CD14-positive monocyte (primary cell): ENCODE measurements at regions not wholly inside any gene's neighbourhood (a gene's known extent, or its start where the extent isn't known, plus 50 kb on each side); places are given as distances from the start of the nearest gene placed in this dataset.

Experiments used
- DNase-seq, 3 donors: peaks; one replicate each; pipeline ENCODE4 v3.0.0-alpha.2; 2011 to 2022
- H2AFZ ChIP-seq: 2 replicates; pipeline ENCODE4 v1.6.0; 2012; ENCODE audit warnings: mild to moderate bottlenecking, low read depth, low read length, inconsistent platforms; ENCODE audit not compliant: insufficient read depth, poor library complexity, severe bottlenecking
- H3K27ac ChIP-seq, 2 donors: 1 replicate in 1 of 2; 2 replicates in 1 of 2; pipeline ENCODE4 v1.5.1; 2012 to 2013; ENCODE audit warnings: low read length in 2 of 2, control low read depth in 1 of 2, inconsistent platforms in 1 of 2, low read depth in 1 of 2, mild to moderate bottlenecking in 1 of 2
- H3K27me3 ChIP-seq, 2 donors: one replicate each; pipeline versions ENCODE4 v1.6.0 to v1.6.1; 2011 to 2013; ENCODE audit warnings: low read length in 2 of 2; ENCODE audit not compliant: control insufficient read depth in 2 of 2, insufficient read depth in 2 of 2
- H3K36me3 ChIP-seq, 2 donors: replicated peaks in 1 of 2; 1 replicate in 1 of 2; 2 replicates in 1 of 2; pipeline versions ENCODE4 v1.5.1 to v1.6.1; 2012 to 2013; ENCODE audit warnings: low read length in 2 of 2, control low read depth in 1 of 2, inconsistent platforms in 1 of 2, mild to moderate bottlenecking in 1 of 2; ENCODE audit not compliant: insufficient read depth in 2 of 2, control insufficient read depth in 1 of 2
- H3K4me1 ChIP-seq, 2 donors: 1 replicate in 1 of 2; 2 replicates in 1 of 2; pipeline versions ENCODE4 v1.5.1 to v1.6.1; 2012 to 2013; ENCODE audit warnings: low read length in 2 of 2, control low read depth in 1 of 2, inconsistent platforms in 1 of 2, mild to moderate bottlenecking in 1 of 2, moderate library complexity in 1 of 2; ENCODE audit not compliant: insufficient read depth in 2 of 2, control insufficient read depth in 1 of 2
- H3K4me2 ChIP-seq: replicated peaks from 2 replicates; pipeline ENCODE3; 2012; ENCODE audit warnings: low read length, moderate library complexity, mild to moderate bottlenecking; ENCODE audit not compliant: poor library complexity, severe bottlenecking; ENCODE audit errors: extremely low read depth
- H3K4me3 ChIP-seq, 3 experiments: fragments of 200-600 bp in 1 of 3; sonication (generic) in 1 of 3; replicated peaks in 1 of 3; 1 replicate in 2 of 3; 2 replicates in 1 of 3; pipeline ENCODE4 v1.5.1; 2011 to 2013; ENCODE audit warnings: low read length in 3 of 3, mild to moderate bottlenecking in 3 of 3, control low read depth in 2 of 3, low read depth in 2 of 3, inconsistent platforms in 1 of 3, moderate library complexity in 1 of 3
- H3K79me2 ChIP-seq: 2 replicates; pipeline ENCODE4 v1.6.0; 2012; ENCODE audit warnings: mild to moderate bottlenecking, control low read depth, inconsistent platforms, low read length, moderate library complexity; ENCODE audit not compliant: insufficient read depth
- H3K9ac ChIP-seq: 2 replicates; pipeline ENCODE4 v1.6.0; 2017; ENCODE audit warnings: low read length, mild to moderate bottlenecking; ENCODE audit not compliant: insufficient read depth, poor library complexity, severe bottlenecking
- H3K9me3 ChIP-seq, 2 donors: replicated peaks in 1 of 2; 1 replicate in 1 of 2; 2 replicates in 1 of 2; pipeline versions ENCODE4 v1.5.1 to v1.6.1; 2012 to 2013; ENCODE audit warnings: low read length in 2 of 2, control low read depth in 1 of 2; ENCODE audit not compliant: control insufficient read depth in 1 of 2, insufficient read depth in 1 of 2
- H4K20me1 ChIP-seq: 2 replicates; pipeline ENCODE4 v1.6.0; 2012; ENCODE audit warnings: mild to moderate bottlenecking, low read length, control low read depth, moderate library complexity; ENCODE audit not compliant: insufficient read depth
- H3K27ac Mint-ChIP-seq, 7 donors: one replicate each; pipeline ENCODE4 v1.8.0; 2020; ENCODE audit warnings: mild to moderate bottlenecking in 7 of 7, mixed read lengths in 7 of 7, moderate library complexity in 6 of 7, inconsistent platforms in 2 of 7
- H3K27me3 Mint-ChIP-seq, 3 donors: one replicate each; pipeline ENCODE4 v1.8.0; 2021 to 2022; ENCODE audit warnings: low read depth in 3 of 3, mild to moderate bottlenecking in 3 of 3, mixed read lengths in 3 of 3, moderate library complexity in 3 of 3, inconsistent platforms in 1 of 3
- H3K36me3 Mint-ChIP-seq, 2 donors: one replicate each; pipeline ENCODE4 v1.8.0; 2020; ENCODE audit warnings: mixed read lengths in 2 of 2, inconsistent platforms in 1 of 2, mild to moderate bottlenecking in 1 of 2
- H3K4me1 Mint-ChIP-seq: one replicate; pipeline ENCODE4 v1.8.0; 2020; ENCODE audit warnings: mild to moderate bottlenecking, mixed read lengths
- H3K4me3 Mint-ChIP-seq, 2 donors: one replicate each; pipeline ENCODE4 v1.8.0; 2020; ENCODE audit warnings: mild to moderate bottlenecking in 2 of 2, mixed read lengths in 2 of 2, moderate library complexity in 1 of 2
- H3K9me3 Mint-ChIP-seq, 7 donors: one replicate each; pipeline ENCODE4 v1.8.0; 2020 to 2022; ENCODE audit warnings: mixed read lengths in 7 of 7, mild to moderate bottlenecking in 6 of 7, moderate library complexity in 6 of 7, inconsistent platforms in 2 of 7
- WGBS: methylation state at CpG from one replicate; pipeline ENCODE4 v1.1.5; 2013; ENCODE audit warnings: missing lambda C conversion rate; ENCODE audit not compliant: insufficient coverage; 5-methylcytosine and 5-hydroxymethylcytosine counted together
- intact Hi-C, 2 donors: fragments of 100-400 bp; cut with micrococcal nuclease; formaldehyde crosslinking; loops; one replicate each; pipeline versions ENCODE4 v1.15.0 to v1.15.1; 2023
- TF ChIP-seq, protein P1 (sequence below): fragments of 200-600 bp; IDR thresholded peaks from one replicate; pipeline ENCODE4 v1.8.0; 2022; ENCODE audit warnings: antibody characterized with exemption, mild to moderate bottlenecking

DNA sequence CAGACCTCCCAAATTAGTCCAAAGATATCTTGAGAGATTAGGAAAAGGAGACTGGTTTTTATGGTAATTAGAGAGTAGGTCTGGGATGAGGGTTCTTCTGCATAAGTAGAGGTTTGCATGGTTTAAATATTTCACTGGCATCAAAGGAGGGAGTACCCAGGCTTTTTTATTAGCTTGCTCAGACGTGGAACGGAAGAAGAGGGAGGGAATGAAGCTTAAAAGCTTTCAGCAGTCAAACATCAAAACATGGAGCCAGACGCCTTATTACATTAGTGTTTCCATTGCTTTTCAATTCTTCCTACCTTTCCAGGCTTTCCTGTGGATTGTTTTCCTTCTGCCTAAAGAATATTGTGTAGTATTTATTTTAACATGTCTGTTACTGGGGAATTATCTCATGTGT is 342.1 kb upstream of the SOX2 start:
- Mint-ChIP-seq H3K36me3 (no peaks in the 10 kb centered on the region), H3K4me3 (no peak overlapping the region), H3K4me1 (no peaks in the 10 kb centered on the region), H3K27me3 (peaks cover 0 to 3% (median 0%) of the 10 kb centered on the region in 3 donors), H3K9me3 (no peaks in the 10 kb centered on the region), H3K27ac (no peak overlapping the region)
- Histone ChIP-seq H3K9ac (no peak overlapping the region), H3K4me2 (no peak overlapping the region), H3K79me2 (no peaks in the 10 kb centered on the region), H4K20me1 (no peaks in the 10 kb centered on the region), H3K4me3 (no peak overlapping the region), H3K27me3 (no peaks in the 10 kb centered on the region), H3K4me1 (no peaks in the 10 kb centered on the region), H3K36me3 (no peaks in the 10 kb centered on the region), H3K9me3 (no peaks in the 10 kb centered on the region), H3K27ac (no peak overlapping the region), H2AFZ (no peak overlapping the region)
- DNase-seq = no peak
- TF ChIP-seq, protein P1, sequence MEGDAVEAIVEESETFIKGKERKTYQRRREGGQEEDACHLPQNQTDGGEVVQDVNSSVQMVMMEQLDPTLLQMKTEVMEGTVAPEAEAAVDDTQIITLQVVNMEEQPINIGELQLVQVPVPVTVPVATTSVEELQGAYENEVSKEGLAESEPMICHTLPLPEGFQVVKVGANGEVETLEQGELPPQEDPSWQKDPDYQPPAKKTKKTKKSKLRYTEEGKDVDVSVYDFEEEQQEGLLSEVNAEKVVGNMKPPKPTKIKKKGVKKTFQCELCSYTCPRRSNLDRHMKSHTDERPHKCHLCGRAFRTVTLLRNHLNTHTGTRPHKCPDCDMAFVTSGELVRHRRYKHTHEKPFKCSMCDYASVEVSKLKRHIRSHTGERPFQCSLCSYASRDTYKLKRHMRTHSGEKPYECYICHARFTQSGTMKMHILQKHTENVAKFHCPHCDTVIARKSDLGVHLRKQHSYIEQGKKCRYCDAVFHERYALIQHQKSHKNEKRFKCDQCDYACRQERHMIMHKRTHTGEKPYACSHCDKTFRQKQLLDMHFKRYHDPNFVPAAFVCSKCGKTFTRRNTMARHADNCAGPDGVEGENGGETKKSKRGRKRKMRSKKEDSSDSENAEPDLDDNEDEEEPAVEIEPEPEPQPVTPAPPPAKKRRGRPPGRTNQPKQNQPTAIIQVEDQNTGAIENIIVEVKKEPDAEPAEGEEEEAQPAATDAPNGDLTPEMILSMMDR = no peak
- no CpG with 5 or more reads among the region's 3 CpGs for WGBS
- intact Hi-C loops = no loop called here

DNA sequence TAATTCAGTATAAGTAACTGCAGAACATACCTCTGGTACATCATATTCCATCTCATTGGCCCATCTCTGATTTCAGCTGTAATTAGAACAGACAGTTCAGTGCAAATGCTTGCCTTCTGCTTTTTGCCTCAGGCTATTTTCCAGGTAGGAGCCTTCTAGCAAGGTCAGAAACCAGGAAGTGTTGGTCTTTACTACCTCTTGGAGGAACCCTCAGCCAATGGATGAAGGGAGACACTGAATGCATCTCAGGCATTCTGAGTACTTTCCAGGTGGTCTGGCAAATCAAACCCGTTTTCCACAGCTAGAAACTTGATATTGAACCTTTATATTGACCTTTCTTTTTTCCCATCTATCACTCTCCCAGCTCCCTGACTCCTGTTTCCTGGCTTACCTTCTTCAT is 348.5 kb upstream of the SOX2 start:
- DNase-seq = no peak

More for the DNA sequence above, 348.5 kb upstream of the SOX2 start:
- peaks cover 0 to 2% (median 0%) of the 10 kb centered on the region in 3 donors for H3K27me3 Mint-ChIP-seq
- H3K4me3 Mint-ChIP-seq = no peak overlapping the region
- Histone ChIP-seq H3K4me3 (no peak overlapping the region), H3K4me1 (no peaks in the 10 kb centered on the region), H2AFZ (no peak overlapping the region), H3K27me3 (no peaks in the 10 kb centered on the region), H3K4me2 (no peak overlapping the region), H3K27ac (no peak overlapping the region), H3K79me2 (no peaks in the 10 kb centered on the region), H4K20me1 (no peaks in the 10 kb centered on the region), H3K9ac (no peak overlapping the region), H3K36me3 (no peaks in the 10 kb centered on the region), H3K9me3 (no peaks in the 10 kb centered on the region)
- TF ChIP-seq, protein P1 = no peak
- no CpG with 5 or more reads among the region's 1 CpG for WGBS
- no peaks in the 10 kb centered on the region for H3K4me1 Mint-ChIP-seq
- peaks cover 0 to 4% (median 0%) of the 10 kb centered on the region in 7 donors for H3K9me3 Mint-ChIP-seq
- no peak overlapping the region for H3K27ac Mint-ChIP-seq
- H3K36me3 Mint-ChIP-seq = no peaks in the 10 kb centered on the region
- intact Hi-C loops = no loop called here
